ENCODE measurements at regions not wholly inside any gene's neighbourhood (a gene's known extent, or its start where the extent isn't known, plus 50 kb on each side); places are given as distances from the start of the nearest gene placed in this dataset.

GRCh38 chr4:125550769-125551168 lies 236.0 kb downstream of the FAT4 start:
- no peaks in the 10 kb centered on the region for H4K20me1 ChIP-seq (ENCODE audit: insufficient read depth, low read length)
- FAIRE-seq (no peak), ATAC-seq (no peak), DNase-seq (ENCODE audit: low spot score) (no peak)
- H3K27me3 ChIP-seq (ENCODE audit: control insufficient read depth in 1 of 2, insufficient read depth in 2 of 2, low read length in 2 of 2), result no peaks in the 10 kb centered on the region
- in situ Hi-C loops (cut with HindIII; ENCODE audit: extremely low pct_ligation_motif_present, low pct_unique_long_range_greater_than_20kb) (no loop called here), intact Hi-C loops (cut with micrococcal nuclease; ENCODE audit: unreplicated experiment) (no loop called here)
- no peak overlapping the region for H3K4me3 ChIP-seq (replicated peaks in 1 of 3; ENCODE audit: insufficient read depth in 1 of 3, low read depth in 2 of 3, low read length in 3 of 3)
- WGBS (ENCODE audit: low lambda C conversion rate), result under 1% methylated on average over 5 of the region's 5 CpGs
- ChIA-PET POLR2A (no interaction called here), CTCF (ENCODE audit: low intra/inter-chr PET ratio, low total read pairs) (no interaction called here)
- BruUV-seq (replicated peaks), result no TSS peak
- H3K9ac ChIP-seq (ENCODE audit: insufficient read depth, low read depth, low read length), result no peak overlapping the region
- peaks cover 4% of the 10 kb centered on the region; the same call in 1 of the 2 replicates for H3K9me3 ChIP-seq (ENCODE audit: low read length)
- H3K27ac ChIP-seq (ENCODE audit: extremely low read length, insufficient read depth, low read length), result no peak overlapping the region
- no peak overlapping the region for H3K4me2 ChIP-seq (ENCODE audit: low read depth, low read length)
- H2AFZ ChIP-seq (ENCODE audit: low read length), result no peak overlapping the region
- no peaks in the 10 kb centered on the region for H3K4me1 ChIP-seq (ENCODE audit: insufficient read depth, low read length)
- H3K79me2 ChIP-seq (ENCODE audit: insufficient read depth, low read length), result no peaks in the 10 kb centered on the region
- no peaks in the 10 kb centered on the region for H3K36me3 ChIP-seq (replicated peaks in 1 of 2; ENCODE audit: control insufficient read depth in 1 of 2, insufficient read depth in 2 of 2, low read length in 2 of 2)
- no peak for TF ChIP-seq FOXJ3 (CRISPR knock-in tag; IDR thresholded peaks at IDR 0.05; ENCODE audit: borderline replicate concordance)
- no peak for TF ChIP-seq MAFK (conservative IDR thresholded peaks at IDR 0.05 in 1 of 2, IDR thresholded peaks at IDR 0.05 in 1 of 2; ENCODE audit: low read length in 2 of 2)
- TF ChIP-seq ATF5 (CRISPR knock-in tag; IDR thresholded peaks at IDR 0.05; ENCODE audit: low read depth), result no peak
- no peak for TF ChIP-seq NR2F6 (IDR thresholded peaks at IDR 0.05)
- TF ChIP-seq NR2F6 (CRISPR knock-in tag; IDR thresholded peaks at IDR 0.05), result no peak
- TF ChIP-seq ZNF414 (CRISPR knock-in tag; IDR thresholded peaks at IDR 0.05), result no peak
- no peak for TF ChIP-seq BRD4 (CRISPR knock-in tag; IDR thresholded peaks at IDR 0.05)
- TF ChIP-seq ZNF180 (CRISPR knock-in tag; IDR thresholded peaks at IDR 0.05; ENCODE audit: borderline replicate concordance, low read depth), result no peak
- no peak for TF ChIP-seq TFE3 (CRISPR knock-in tag; IDR thresholded peaks at IDR 0.05)
- no peak for TF ChIP-seq CCAR2 (optimal IDR thresholded peaks at IDR 0.05; ENCODE audit: low read depth, low read length)
- no peak for TF ChIP-seq NFIC (IDR thresholded peaks at IDR 0.05; ENCODE audit: low read length)
- TF ChIP-seq RERE (CRISPR knock-in tag; IDR thresholded peaks at IDR 0.05; ENCODE audit: low read depth), result no peak
- no peak for TF ChIP-seq ZNF432 (CRISPR knock-in tag; IDR thresholded peaks at IDR 0.05; ENCODE audit: borderline replicate concordance)
- no peak for TF ChIP-seq CREB1 (IDR thresholded peaks at IDR 0.05)
- TF ChIP-seq CREB1 (CRISPR knock-in tag; IDR thresholded peaks at IDR 0.05), result no peak
